ENCODE measurements at regions not wholly inside any gene's neighbourhood (a gene's known extent, or its start where the extent isn't known, plus 50 kb on each side); places are given as distances from the start of the nearest gene placed in this dataset.

- Histone ChIP-seq H4K20me1 (replicated peaks in 1 of 2; ENCODE audit: control insufficient read depth in 1 of 2, insufficient read depth in 2 of 2, low read length in 2 of 2) (no peaks in the 10 kb centered on the region), H3K9me3 (ENCODE audit: insufficient read depth in 2 of 2, low read depth in 1 of 2, low read length in 1 of 2) (no peaks in the 10 kb centered on the region), H3K27ac (ENCODE audit: low read depth, low read length) (no peak overlapping the region), H3K79me2 (ENCODE audit: control insufficient read depth in 1 of 2, insufficient read depth in 2 of 2, low read length in 2 of 2) (no peaks in the 10 kb centered on the region), H2BK20ac (ENCODE audit: low read length) (no peak overlapping the region), H3K56ac (replicated peaks; ENCODE audit: insufficient read length, low read depth, low read length) (no peak overlapping the region), H3K27me3 (replicated peaks in 1 of 4; ENCODE audit: control insufficient read depth in 3 of 4, extremely low read depth in 1 of 4, insufficient read depth in 3 of 4, low read length in 3 of 4) (no peaks in the 10 kb centered on the region), H3K9ac (replicated peaks in 1 of 4; ENCODE audit: extremely low read depth in 1 of 4, low read depth in 3 of 4, low read length in 3 of 4) (no peak overlapping the region), H4K5ac (ENCODE audit: insufficient read length, low read depth, low read length) (no peak overlapping the region), H3K18ac (ENCODE audit: extremely low read depth, low read length) (no peak overlapping the region), H2BK120ac (replicated peaks; ENCODE audit: low read depth, low read length) (no peak overlapping the region), H2AK5ac (ENCODE audit: low read depth, low read length) (no peak overlapping the region), H3K4me1 (replicated peaks in 1 of 4; ENCODE audit: control insufficient read depth in 3 of 4, insufficient read depth in 4 of 4, low read length in 3 of 4) (no peaks in the 10 kb centered on the region; a peak in 1 of 7 replicates), H3K14ac (ENCODE audit: insufficient read length) (no peak overlapping the region), H3K36me3 (ENCODE audit: control insufficient read depth in 2 of 4, insufficient read depth in 4 of 4, low read length in 3 of 4) (no peaks in the 10 kb centered on the region), H3K4me2 (ENCODE audit: insufficient read depth in 1 of 2, low read depth in 2 of 2, low read length in 2 of 2) (no peak overlapping the region), H2BK15ac (ENCODE audit: low read length) (no peak overlapping the region), H2AFZ (ENCODE audit: low read length) (no peak overlapping the region), H3K79me1 (ENCODE audit: low read depth, low read length) (no peaks in the 10 kb centered on the region; the same call in 1 of the 2 replicates), H4K8ac (ENCODE audit: extremely low read depth, insufficient read depth, low read length) (no peak overlapping the region), H3K4me3 (ENCODE audit: extremely low read depth in 1 of 4, insufficient read depth in 2 of 4, low read depth in 3 of 4, low read length in 4 of 4) (no peak overlapping the region), H4K91ac (replicated peaks; ENCODE audit: insufficient read length, low read length) (no peak overlapping the region), H3K4ac (replicated peaks; ENCODE audit: insufficient read length, low read depth, low read length) (no peak overlapping the region), H2BK12ac (ENCODE audit: low read depth, low read length) (no peak overlapping the region), H2BK5ac (ENCODE audit: low read depth, low read length) (no peak overlapping the region), H3K23me2 (ENCODE audit: low read depth, low read length) (peaks cover 7% of the 10 kb centered on the region; the same call in 1 of the 2 replicates), H3K23ac (ENCODE audit: insufficient read length) (no peak overlapping the region)
- no peak for FAIRE-seq
- ChIA-PET CTCF (ENCODE audit: partially characterized antibody) (interaction anchor here (0.6 to 1.2 kb wide), 4 partner anchors 48 to 400 kb away, joined by 3 read pairs; no protein-coding TSS in a partner anchor), POLR2A (ENCODE audit: partially characterized antibody) (no interaction called here)
- TF ChIP-seq EZH2 (IDR thresholded peaks at IDR 0.05; ENCODE audit: low read depth, low read length, severe bottlenecking) (no peak), SP2 (IDR thresholded peaks at IDR 0.05; ENCODE audit: low read length) (no peak), ATF3 (IDR thresholded peaks at IDR 0.05; ENCODE audit: insufficient read depth, low read depth, low read length) (no peak), CTBP2 (IDR thresholded peaks at IDR 0.05; ENCODE audit: borderline replicate concordance, insufficient read depth, insufficient read length, low read length) (no peak), KDM5A (IDR thresholded peaks at IDR 0.05; ENCODE audit: low read length) (no peak), NANOG (IDR thresholded peaks at IDR 0.05; ENCODE audit: insufficient read depth, low read depth, low read length, poor library complexity, severe bottlenecking) (no peak)
- WGBS, 2 experiments (ENCODE audit: extremely low coverage in 1 of 2, insufficient coverage in 1 of 2, insufficient read length in 1 of 2, insufficient replicate concordance in 2 of 2, low coverage in 1 of 2, low lambda C conversion rate in 2 of 2, missing lambda C conversion rate in 1 of 2): 75% methylated on average over 1 of the region's 1 CpG; no CpG with 5 or more reads in 1 of the 2 experiments
- no peak for DNase-seq (ENCODE audit: low read depth in 1 of 2, low spot score in 2 of 2)
These were observed 212.5 kb upstream of the ZNF536 start for GRCh38 chr19:30159636-30160035.

Data from H1 (cell line).